ENCODE measurements at regions not wholly inside any gene's neighbourhood (a gene's known extent, or its start where the extent isn't known, plus 50 kb on each side); places are given as distances from the start of the nearest gene placed in this dataset.
A peak's percentile ranks its signal among the peaks of the same experiment; 100 is the strongest.

- peak in 1 of 3 donors; percentile 9 for DNase-seq
These were observed 158.2 kb downstream of the CAND1 start for GRCh38 chr12:67427336-67427735.

GRCh38 chr12:67428431-67428830, 159.3 kb downstream of the CAND1 start:
- no peak for DNase-seq

GRCh38 chr12:67430708-67431335, 161.7 kb downstream of the CAND1 start:
- no peak for DNase-seq

GRCh38 chr12:67431411-67432020, 162.4 kb downstream of the CAND1 start:
- no peak for DNase-seq

GRCh38 chr12:67433385-67434175, 164.4 kb downstream of the CAND1 start:
- DNase-seq, result peak; percentile 63 to 72 (median 71)

GRCh38 chr12:67434671-67435370, 165.7 kb downstream of the CAND1 start:
- DNase-seq, result peak; percentile 76 to 82 (median 77)

- DNase-seq, result no peak
These were observed 167.1 kb downstream of the CAND1 start for GRCh38 chr12:67436230-67436629.

GRCh38 chr12:67437011-67437410, 167.9 kb downstream of the CAND1 start:
- DNase-seq, result no peak

- no peak for DNase-seq
These were observed 170.5 kb downstream of the CAND1 start for GRCh38 chr12:67439611-67440010.

- DNase-seq, result peak; percentile 75 to 87 (median 84)
These were observed 172.7 kb downstream of the CAND1 start for GRCh38 chr12:67441736-67442346.

GRCh38 chr12:67442347-67442841, 173.2 kb downstream of the CAND1 start:
- DNase-seq, result no peak

GRCh38 chr12:67442896-67443295, 173.7 kb downstream of the CAND1 start:
- no peak for DNase-seq

GRCh38 chr12:67444542-67444941, 175.4 kb downstream of the CAND1 start:
- no peak for DNase-seq

- DNase-seq, result no peak
These were observed 177.6 kb downstream of the CAND1 start for GRCh38 chr12:67446716-67447115.

GRCh38 chr12:67447180-67447579, 178.0 kb downstream of the CAND1 start:
- DNase-seq, result no peak

GRCh38 chr12:67449591-67450052, 180.5 kb downstream of the CAND1 start:
- DNase-seq, result peak; percentile 28 to 64 (median 57)

GRCh38 chr12:67450441-67450840, 181.3 kb downstream of the CAND1 start:
- no peak for DNase-seq

GRCh38 chr12:67451206-67451605, 182.0 kb downstream of the CAND1 start:
- no peak for DNase-seq

GRCh38 chr12:67452119-67452805, 183.1 kb downstream of the CAND1 start:
- peak; percentile 70 to 87 (median 78) for DNase-seq

- peak in 2 of 3 donors; percentile 38 to 40 for DNase-seq
These were observed 184.0 kb downstream of the CAND1 start for GRCh38 chr12:67453191-67453590.

GRCh38 chr12:67455236-67455635, 186.1 kb downstream of the CAND1 start:
- DNase-seq, result no peak

- DNase-seq, result peak; percentile 65 to 82 (median 74)
These were observed 187.3 kb downstream of the CAND1 start for GRCh38 chr12:67456431-67456901.
